ENCODE measurements at regions not wholly inside any gene's neighbourhood (a gene's known extent, or its start where the extent isn't known, plus 50 kb on each side); places are given as distances from the start of the nearest gene placed in this dataset.
"Not testable (repeated sequence)": the region's sequence is repeated elsewhere in the genome, so short reads cannot be mapped to it uniquely, and the experiment has no call there.

- H3K27me3 ChIP-seq (ENCODE audit: control insufficient read depth, insufficient read depth, low read length): no peaks in the 10 kb centered on the region
- 100% methylated on average over 1 of the region's 2 CpGs for WGBS (ENCODE audit: insufficient coverage)
- no peak for DNase-seq (ENCODE audit: low read depth in 4 of 6, low spot score in 6 of 6)
- H3K9me3 ChIP-seq (ENCODE audit: control insufficient read depth, insufficient read depth, low read length): peaks cover 4% of the 10 kb centered on the region
- H3K36me3 ChIP-seq (ENCODE audit: control insufficient read depth, insufficient read depth, low read length): no peaks in the 10 kb centered on the region
- no peaks in the 10 kb centered on the region for H3K4me1 ChIP-seq (ENCODE audit: control insufficient read depth, insufficient read depth, low read length)
- H3K27ac ChIP-seq (ENCODE audit: low read depth, low read length): no peak overlapping the region
- no peak overlapping the region for H3K4me3 ChIP-seq (ENCODE audit: low read depth, low read length)
These were observed 1054.2 kb upstream of the FOXG1 start for GRCh38 chr14:27712364-27712763.

GRCh38 chr14:27715561-27715960 lies 1051.0 kb upstream of the FOXG1 start:
- H3K36me3 ChIP-seq (ENCODE audit: control insufficient read depth, insufficient read depth, low read length): no peaks in the 10 kb centered on the region
- no peaks in the 10 kb centered on the region for H3K4me1 ChIP-seq (ENCODE audit: control insufficient read depth, insufficient read depth, low read length)
- no peak overlapping the region for H3K4me3 ChIP-seq (ENCODE audit: low read depth, low read length)
- no peaks in the 10 kb centered on the region for H3K9me3 ChIP-seq (ENCODE audit: control insufficient read depth, insufficient read depth, low read length)
- DNase-seq (ENCODE audit: low read depth in 4 of 6, low spot score in 6 of 6): no peak
- H3K27ac ChIP-seq (ENCODE audit: low read depth, low read length): no peak overlapping the region
- no peaks in the 10 kb centered on the region for H3K27me3 ChIP-seq (ENCODE audit: control insufficient read depth, insufficient read depth, low read length)

- DNase-seq (ENCODE audit: low read depth in 4 of 6, low spot score in 6 of 6): no peak
- Histone ChIP-seq H3K27ac (ENCODE audit: low read depth, low read length) (no peak overlapping the region), H3K27me3 (ENCODE audit: control insufficient read depth, insufficient read depth, low read length) (no peaks in the 10 kb centered on the region), H3K36me3 (ENCODE audit: control insufficient read depth, insufficient read depth, low read length) (no peaks in the 10 kb centered on the region), H3K4me1 (ENCODE audit: control insufficient read depth, insufficient read depth, low read length) (no peaks in the 10 kb centered on the region), H3K9me3 (ENCODE audit: control insufficient read depth, insufficient read depth, low read length) (no peaks in the 10 kb centered on the region), H3K4me3 (ENCODE audit: low read depth, low read length) (no peak overlapping the region)
These were observed 1044.8 kb upstream of the FOXG1 start for GRCh38 chr14:27721760-27722159.

- Histone ChIP-seq H3K9me3 (ENCODE audit: control insufficient read depth, insufficient read depth, low read length) (no peaks in the 10 kb centered on the region), H3K4me1 (ENCODE audit: control insufficient read depth, insufficient read depth, low read length) (no peaks in the 10 kb centered on the region), H3K27me3 (ENCODE audit: control insufficient read depth, insufficient read depth, low read length) (no peaks in the 10 kb centered on the region), H3K4me3 (ENCODE audit: low read depth, low read length) (no peak overlapping the region), H3K36me3 (ENCODE audit: control insufficient read depth, insufficient read depth, low read length) (no peaks in the 10 kb centered on the region), H3K27ac (ENCODE audit: low read depth, low read length) (no peak overlapping the region)
- no peak for DNase-seq (ENCODE audit: low read depth in 4 of 6, low spot score in 6 of 6)
- WGBS (ENCODE audit: insufficient coverage): 73% methylated on average over 1 of the region's 4 CpGs
These were observed 1041.1 kb upstream of the FOXG1 start for GRCh38 chr14:27725482-27725881.

GRCh38 chr14:27727251-27727770 lies 1039.3 kb upstream of the FOXG1 start:
- WGBS (ENCODE audit: insufficient coverage): 22% methylated on average over 1 of the region's 2 CpGs

GRCh38 chr14:27730204-27730603 lies 1036.4 kb upstream of the FOXG1 start:
- no peaks in the 10 kb centered on the region for H3K36me3 ChIP-seq (ENCODE audit: control insufficient read depth, insufficient read depth, low read length)
- no peaks in the 10 kb centered on the region for H3K9me3 ChIP-seq (ENCODE audit: control insufficient read depth, insufficient read depth, low read length)
- no peak overlapping the region for H3K4me3 ChIP-seq (ENCODE audit: low read depth, low read length)
- peak in 1 of 6 donors; percentile 31 for DNase-seq (ENCODE audit: low read depth in 4 of 6, low spot score in 6 of 6)
- H3K27ac ChIP-seq (ENCODE audit: low read depth, low read length): no peak overlapping the region
- no peaks in the 10 kb centered on the region for H3K27me3 ChIP-seq (ENCODE audit: control insufficient read depth, insufficient read depth, low read length)
- no CpG with 5 or more reads among the region's 5 CpGs for WGBS (ENCODE audit: insufficient coverage)
- no peaks in the 10 kb centered on the region for H3K4me1 ChIP-seq (ENCODE audit: control insufficient read depth, insufficient read depth, low read length)

More at GRCh38 chr14:27727251-27727770, 1039.3 kb upstream of the FOXG1 start:
- peak in 1 of 6 donors; percentile 37 for DNase-seq (ENCODE audit: low read depth in 4 of 6, low spot score in 6 of 6)
- H3K4me3 ChIP-seq (ENCODE audit: low read depth, low read length): no peak overlapping the region
- no peaks in the 10 kb centered on the region for H3K36me3 ChIP-seq (ENCODE audit: control insufficient read depth, insufficient read depth, low read length)
- H3K27me3 ChIP-seq (ENCODE audit: control insufficient read depth, insufficient read depth, low read length): no peaks in the 10 kb centered on the region
- no peak overlapping the region for H3K27ac ChIP-seq (ENCODE audit: low read depth, low read length)
- H3K9me3 ChIP-seq (ENCODE audit: control insufficient read depth, insufficient read depth, low read length): no peaks in the 10 kb centered on the region
- no peaks in the 10 kb centered on the region for H3K4me1 ChIP-seq (ENCODE audit: control insufficient read depth, insufficient read depth, low read length)

GRCh38 chr14:27739657-27740156 lies 1026.9 kb upstream of the FOXG1 start:
- H3K4me3 ChIP-seq (ENCODE audit: low read depth, low read length): no peak overlapping the region
- no peak for DNase-seq (ENCODE audit: low read depth in 4 of 6, low spot score in 6 of 6)
- H3K27ac ChIP-seq (ENCODE audit: low read depth, low read length): no peak overlapping the region
- H3K36me3 ChIP-seq (ENCODE audit: control insufficient read depth, insufficient read depth, low read length): no peaks in the 10 kb centered on the region
- H3K27me3 ChIP-seq (ENCODE audit: control insufficient read depth, insufficient read depth, low read length): no peaks in the 10 kb centered on the region
- no peaks in the 10 kb centered on the region for H3K9me3 ChIP-seq (ENCODE audit: control insufficient read depth, insufficient read depth, low read length)
- H3K4me1 ChIP-seq (ENCODE audit: control insufficient read depth, insufficient read depth, low read length): no peaks in the 10 kb centered on the region
- no CpG with 5 or more reads among the region's 1 CpG for WGBS (ENCODE audit: insufficient coverage)

GRCh38 chr14:27750114-27750513 lies 1016.5 kb upstream of the FOXG1 start:
- Histone ChIP-seq H3K27ac (ENCODE audit: low read depth, low read length) (no peak overlapping the region), H3K27me3 (ENCODE audit: control insufficient read depth, insufficient read depth, low read length) (no peaks in the 10 kb centered on the region), H3K9me3 (ENCODE audit: control insufficient read depth, insufficient read depth, low read length) (no peaks in the 10 kb centered on the region), H3K4me1 (ENCODE audit: control insufficient read depth, insufficient read depth, low read length) (no peaks in the 10 kb centered on the region), H3K36me3 (ENCODE audit: control insufficient read depth, insufficient read depth, low read length) (no peaks in the 10 kb centered on the region), H3K4me3 (ENCODE audit: low read depth, low read length) (no peak overlapping the region)
- DNase-seq (ENCODE audit: low read depth in 4 of 6, low spot score in 6 of 6): no peak
- 100% methylated on average over 1 of the region's 4 CpGs for WGBS (ENCODE audit: insufficient coverage)

GRCh38 chr14:27757642-27758041 lies 1008.9 kb upstream of the FOXG1 start:
- WGBS (ENCODE audit: insufficient coverage): no CpG with 5 or more reads among the region's 4 CpGs
- H3K27me3 ChIP-seq (ENCODE audit: control insufficient read depth, insufficient read depth, low read length); DNase-seq (ENCODE audit: low read depth in 4 of 6, low spot score in 6 of 6); H3K4me3 ChIP-seq (ENCODE audit: low read depth, low read length); H3K27ac ChIP-seq (ENCODE audit: low read depth, low read length); H3K4me1 ChIP-seq (ENCODE audit: control insufficient read depth, insufficient read depth, low read length); H3K36me3 ChIP-seq (ENCODE audit: control insufficient read depth, insufficient read depth, low read length); H3K9me3 ChIP-seq (ENCODE audit: control insufficient read depth, insufficient read depth, low read length): not testable (repeated sequence)

GRCh38 chr14:27760367-27760766 lies 1006.2 kb upstream of the FOXG1 start:
- not testable (repeated sequence) for H3K27me3 ChIP-seq (ENCODE audit: control insufficient read depth, insufficient read depth, low read length); H3K27ac ChIP-seq (ENCODE audit: low read depth, low read length); DNase-seq (ENCODE audit: low read depth in 4 of 6, low spot score in 6 of 6); H3K36me3 ChIP-seq (ENCODE audit: control insufficient read depth, insufficient read depth, low read length); H3K4me3 ChIP-seq (ENCODE audit: low read depth, low read length); H3K4me1 ChIP-seq (ENCODE audit: control insufficient read depth, insufficient read depth, low read length); H3K9me3 ChIP-seq (ENCODE audit: control insufficient read depth, insufficient read depth, low read length)
- no CpG with 5 or more reads among the region's 4 CpGs for WGBS (ENCODE audit: insufficient coverage)

Measured in spinal cord (tissue), 9 donors.